ENCODE measurements at regions not wholly inside any gene's neighbourhood (a gene's known extent, or its start where the extent isn't known, plus 50 kb on each side); places are given as distances from the start of the nearest gene placed in this dataset.
A peak's percentile ranks its signal among the peaks of the same experiment; 100 is the strongest.

GRCh38 chr9:10674586-10674985 lies 61.8 kb upstream of the PTPRD start:
- H3K27me3 ChIP-seq = no peaks in the 10 kb centered on the region
- TF ChIP-seq CTCF (IDR thresholded peaks at IDR 0.05) = no peak
- H3K27ac ChIP-seq = no peak overlapping the region
- H3K4me3 ChIP-seq = no peak overlapping the region
- no peak for DNase-seq
- no peaks in the 10 kb centered on the region for H3K4me1 ChIP-seq
- no peak for ATAC-seq
- intact Hi-C loops (cut with DNase I) = no loop called here
- peaks cover 0 to 20% of the 10 kb centered on the region in 2 donors for H3K9me3 ChIP-seq
- no peaks in the 10 kb centered on the region for H3K36me3 ChIP-seq

GRCh38 chr9:10678010-10678409 lies 65.2 kb upstream of the PTPRD start:
- Histone ChIP-seq H3K27ac (no peak overlapping the region), H3K27me3 (no peaks in the 10 kb centered on the region), H3K9me3 (peaks cover 0 to 3% of the 10 kb centered on the region in 2 donors), H3K4me1 (no peaks in the 10 kb centered on the region), H3K36me3 (no peaks in the 10 kb centered on the region), H3K4me3 (no peak overlapping the region)
- intact Hi-C loops (cut with DNase I) = no loop called here
- ATAC-seq (no peak), DNase-seq (no peak)
- no peak for TF ChIP-seq CTCF (IDR thresholded peaks at IDR 0.05)

GRCh38 chr9:10678790-10679189 lies 66.0 kb upstream of the PTPRD start:
- intact Hi-C loops (cut with DNase I) = no loop called here
- no peak overlapping the region for H3K4me3 ChIP-seq
- peaks cover 0 to 3% of the 10 kb centered on the region in 2 donors for H3K9me3 ChIP-seq
- H3K27me3 ChIP-seq = no peaks in the 10 kb centered on the region
- no peaks in the 10 kb centered on the region for H3K36me3 ChIP-seq
- no peaks in the 10 kb centered on the region for H3K4me1 ChIP-seq
- DNase-seq (peak in 1 of 4 donors; percentile 7), ATAC-seq (no peak)
- no peak for TF ChIP-seq CTCF (IDR thresholded peaks at IDR 0.05)
- no peak overlapping the region for H3K27ac ChIP-seq

GRCh38 chr9:10686943-10687342 lies 74.1 kb upstream of the PTPRD start:
- no peak for DNase-seq
- intact Hi-C loops (cut with DNase I) = loop anchor here in 1 of 2 donors (10.0 kb wide), 1 partner anchor 62 kb away; no protein-coding TSS in a partner anchor
- TF ChIP-seq CTCF (IDR thresholded peaks at IDR 0.05) = no peak
- Histone ChIP-seq H3K4me1 (no peaks in the 10 kb centered on the region), H3K36me3 (no peaks in the 10 kb centered on the region), H3K27ac (no peak overlapping the region), H3K27me3 (no peaks in the 10 kb centered on the region), H3K4me3 (no peak overlapping the region), H3K9me3 (no peaks in the 10 kb centered on the region)
- ATAC-seq = no peak

GRCh38 chr9:10690546-10690945 lies 77.7 kb upstream of the PTPRD start:
- H3K4me1 ChIP-seq = no peaks in the 10 kb centered on the region
- no peak for ATAC-seq
- H3K36me3 ChIP-seq = no peaks in the 10 kb centered on the region
- no peaks in the 10 kb centered on the region for H3K27me3 ChIP-seq
- H3K27ac ChIP-seq = no peak overlapping the region
- DNase-seq = no peak
- H3K4me3 ChIP-seq = no peak overlapping the region
- intact Hi-C loops (cut with DNase I) = no loop called here
- TF ChIP-seq CTCF (IDR thresholded peaks at IDR 0.05) = no peak
- no peaks in the 10 kb centered on the region for H3K9me3 ChIP-seq

All from left lung (tissue), 4 donors.